ENCODE measurements at regions not wholly inside any gene's neighbourhood (a gene's known extent, or its start where the extent isn't known, plus 50 kb on each side); places are given as distances from the start of the nearest gene placed in this dataset.
A peak's percentile ranks its signal among the peaks of the same experiment; 100 is the strongest.
"Not testable (repeated sequence)": the region's sequence is repeated elsewhere in the genome, so short reads cannot be mapped to it uniquely, and the experiment has no call there.

GRCh38 chr1:149157409-149157808 is 54.1 kb upstream of the NBPF9 start:
- DNase-seq (ENCODE audit: low read depth): not testable (repeated sequence)

GRCh38 chr1:149158308-149158707 is 55.0 kb upstream of the NBPF9 start:
- DNase-seq (ENCODE audit: low read depth): not testable (repeated sequence)

DNA sequence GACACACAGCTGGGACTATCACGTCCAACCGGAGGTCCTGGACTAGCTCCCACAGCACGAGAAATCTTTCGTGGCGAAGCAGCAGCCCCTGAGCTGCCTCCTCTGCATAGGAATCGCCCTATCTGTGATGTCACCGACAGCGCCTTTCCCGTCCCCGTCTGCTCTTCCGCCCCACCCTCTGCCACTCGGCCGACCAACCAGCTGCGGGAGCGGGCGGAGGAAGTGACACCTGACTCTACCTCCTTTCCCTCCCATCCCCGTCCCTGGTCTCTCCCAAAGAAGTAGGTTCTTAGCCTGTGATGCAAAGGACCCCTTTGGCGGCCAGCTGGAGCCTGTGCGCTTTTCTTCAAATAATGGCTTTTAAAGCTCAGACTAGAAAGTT is 59.7 kb upstream of the NBPF9 start:
- not testable (repeated sequence) for DNase-seq (ENCODE audit: low read depth)

GRCh38 chr1:149174765-149175164 is 71.4 kb upstream of the NBPF9 start:
- not testable (repeated sequence) for DNase-seq (ENCODE audit: low read depth)

GRCh38 chr1:149175812-149176211 is 72.5 kb upstream of the NBPF9 start:
- DNase-seq (ENCODE audit: low read depth): not testable (repeated sequence)

GRCh38 chr1:149176453-149177316 is 73.3 kb upstream of the NBPF9 start:
- not testable (repeated sequence) for DNase-seq (ENCODE audit: low read depth)

DNA sequence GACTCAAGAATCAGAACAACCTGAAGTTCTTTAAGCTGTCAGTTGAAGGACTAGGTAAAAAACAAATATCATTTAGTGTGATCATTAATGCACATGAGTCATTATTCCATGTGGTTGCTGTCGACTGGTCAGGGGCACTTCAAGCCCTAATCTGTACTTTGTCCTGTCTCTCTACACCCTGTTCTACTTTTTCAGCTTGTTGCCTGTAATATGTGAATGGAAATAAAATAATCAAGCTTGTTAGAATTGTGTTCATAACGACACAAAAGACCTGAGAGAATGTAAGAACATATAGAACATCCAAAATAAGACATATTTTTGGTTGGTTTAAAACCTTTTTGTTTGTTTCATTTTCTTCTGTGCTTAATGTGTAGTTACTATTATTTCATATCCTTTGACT is 87.4 kb upstream of the NBPF9 start:
- not testable (repeated sequence) for DNase-seq (ENCODE audit: low read depth)

DNA sequence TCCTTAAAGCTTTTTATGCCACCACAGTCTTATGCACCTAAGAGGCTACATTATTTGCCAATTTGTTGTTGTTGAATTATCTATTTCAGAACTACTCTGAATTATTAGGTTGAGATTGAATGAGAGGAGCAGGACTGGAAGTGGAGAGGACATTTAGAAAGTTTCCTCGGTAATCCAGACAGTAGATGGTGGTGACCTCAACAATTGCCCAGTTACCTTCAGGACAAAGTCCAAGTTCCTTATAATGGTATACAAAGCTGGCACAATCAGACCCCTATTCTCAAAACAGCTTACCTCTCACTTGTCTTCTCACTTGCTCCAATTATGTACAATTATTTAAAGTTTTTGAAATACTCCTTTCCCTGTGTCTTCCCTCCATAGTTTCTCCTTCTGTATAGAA is 93.3 kb upstream of the NBPF9 start:
- DNase-seq (ENCODE audit: low read depth): not testable (repeated sequence)

- peak; percentile 16 for DNase-seq (ENCODE audit: low read depth)
These were observed 97.2 kb upstream of the NBPF9 start for GRCh38 chr1:149200567-149200966.

DNA sequence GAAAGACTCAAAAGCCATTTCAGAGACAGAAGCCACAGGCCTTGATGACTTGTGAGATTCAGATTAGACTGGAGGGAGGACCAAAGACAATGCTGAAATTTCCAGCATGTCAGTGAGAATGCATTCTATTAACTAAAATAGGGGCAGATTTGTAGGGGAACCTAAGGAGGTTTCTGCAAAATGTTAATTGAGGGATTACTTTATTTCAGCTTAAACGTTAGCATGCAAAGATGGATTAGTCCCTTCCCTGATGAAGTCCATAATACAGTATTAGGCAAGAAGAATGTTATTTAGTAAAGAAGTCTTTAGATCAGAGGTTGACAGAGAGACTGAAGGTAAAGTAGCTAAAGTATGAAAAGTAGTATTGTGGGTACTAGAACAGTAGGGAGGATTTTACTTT is 98.9 kb upstream of the NBPF9 start:
- not testable (repeated sequence) for DNase-seq (ENCODE audit: low read depth)

GRCh38 chr1:149204396-149204795 is 101.0 kb upstream of the NBPF9 start:
- DNase-seq (ENCODE audit: low read depth): not testable (repeated sequence)

DNA sequence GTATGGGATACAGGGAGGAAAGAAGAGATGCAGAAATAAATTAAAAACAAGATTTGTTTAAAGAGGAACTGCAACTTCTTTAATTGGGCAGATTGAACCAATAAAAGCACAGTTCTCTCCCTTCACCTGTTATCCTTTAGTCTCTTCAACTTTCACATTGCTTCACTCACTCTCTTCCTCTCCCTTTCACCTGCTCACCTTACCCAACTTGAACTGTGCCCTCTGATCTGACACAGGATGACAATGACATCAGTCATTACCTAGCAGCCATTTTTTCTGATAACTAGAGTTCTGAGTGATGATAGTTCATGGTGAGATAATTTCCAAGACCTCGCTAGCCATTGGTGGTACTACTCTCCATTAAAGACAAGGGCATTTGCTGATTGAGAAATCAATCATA is 105.5 kb upstream of the NBPF9 start:
- DNase-seq (ENCODE audit: low read depth): not testable (repeated sequence)

DNA sequence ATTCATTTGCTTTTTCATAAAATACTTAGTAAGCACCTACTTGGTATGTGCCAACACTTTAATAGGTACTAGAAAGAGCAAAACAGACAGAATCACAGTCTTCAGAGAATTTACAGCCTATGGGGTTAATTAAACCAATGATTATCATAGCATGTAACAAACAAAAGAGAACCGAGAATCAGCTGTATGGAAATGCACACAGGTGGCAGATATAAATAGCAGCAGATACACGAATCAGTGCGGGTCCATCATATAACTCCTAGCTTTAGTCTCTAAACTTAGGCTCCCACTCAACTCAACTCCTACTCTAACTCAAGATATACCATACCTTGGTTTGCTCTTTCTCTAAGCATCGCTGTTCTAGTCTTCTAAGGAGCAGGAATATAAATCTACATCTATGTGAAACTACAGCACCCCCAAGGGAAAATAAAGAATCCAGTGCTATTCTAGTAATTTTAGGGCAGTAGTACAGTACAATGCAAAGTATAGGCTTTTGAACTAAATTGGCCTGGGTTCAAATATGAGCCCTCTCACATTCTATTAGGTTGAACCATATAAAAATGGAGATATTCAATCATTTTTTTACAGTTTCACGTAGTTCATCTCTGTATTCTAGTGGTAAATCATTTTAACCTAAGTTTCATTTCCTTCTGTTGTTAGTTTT is 108.5 kb upstream of the NBPF9 start:
- DNase-seq (ENCODE audit: low read depth): not testable (repeated sequence)

DNA sequence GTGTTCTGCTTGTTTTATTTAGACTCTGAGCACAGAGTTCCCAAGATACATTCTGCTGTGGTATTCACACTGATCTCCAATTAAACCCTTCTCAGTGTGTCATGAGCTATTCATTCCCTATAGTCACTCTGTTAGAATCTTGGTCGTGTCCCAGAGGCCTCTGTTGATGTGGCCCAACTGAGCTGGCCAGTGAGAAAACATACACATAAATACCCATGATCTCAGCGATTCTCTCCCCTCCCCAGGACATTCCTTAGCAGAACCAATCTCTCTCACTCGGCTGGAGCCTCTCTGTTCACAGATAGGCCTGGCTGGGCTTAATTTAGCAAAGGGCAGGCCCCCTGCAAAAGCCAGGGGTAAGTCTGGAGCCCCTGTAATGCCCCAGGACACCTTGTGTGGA is 109.6 kb upstream of the NBPF9 start:
- DNase-seq (ENCODE audit: low read depth): not testable (repeated sequence)

DNA sequence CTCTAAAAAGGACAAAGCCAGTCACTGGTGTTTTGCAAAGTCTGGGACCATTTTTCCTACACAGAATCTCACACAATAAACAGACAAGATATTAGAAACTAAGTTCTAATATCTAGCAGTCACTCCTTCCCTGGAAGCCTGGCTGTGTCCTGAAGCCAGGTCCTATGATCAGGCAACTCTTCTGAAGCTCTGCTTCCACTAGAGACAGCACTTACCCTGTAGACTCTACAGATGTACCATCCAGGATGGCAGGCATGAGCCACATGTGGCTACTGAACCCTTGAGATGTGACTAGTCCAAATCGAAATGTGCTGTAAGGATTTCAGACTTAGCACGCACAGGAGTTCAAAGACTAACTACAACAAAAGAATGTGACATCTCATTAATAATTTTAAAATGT is 110.3 kb upstream of the NBPF9 start:
- DNase-seq (ENCODE audit: low read depth): not testable (repeated sequence)

GRCh38 chr1:149218080-149218988 is 115.0 kb upstream of the NBPF9 start:
- DNase-seq (ENCODE audit: low read depth): not testable (repeated sequence)

DNA sequence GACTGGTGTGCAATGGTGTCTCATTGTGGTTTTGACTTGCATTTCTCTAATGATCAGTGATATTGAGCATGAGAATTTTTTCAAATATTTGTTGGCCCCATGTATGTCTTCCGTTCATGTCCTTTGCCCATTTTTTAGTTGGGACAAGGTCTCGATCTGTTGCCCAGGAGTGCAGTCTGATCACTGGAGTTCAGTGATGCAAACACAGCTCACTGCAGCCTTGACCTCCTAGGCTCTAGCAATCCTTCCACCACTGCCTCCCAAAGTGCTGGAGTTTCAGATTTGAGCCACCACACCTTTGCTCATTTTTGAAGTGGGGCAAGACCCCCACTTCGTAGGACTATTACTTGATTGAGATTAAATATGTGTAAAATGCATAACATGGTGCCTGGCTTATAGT is 116.2 kb upstream of the NBPF9 start:
- DNase-seq (ENCODE audit: low read depth): not testable (repeated sequence)

- not testable (repeated sequence) for DNase-seq (ENCODE audit: low read depth)
These were observed 117.2 kb upstream of the NBPF9 start for GRCh38 chr1:149220463-149221074.

DNA sequence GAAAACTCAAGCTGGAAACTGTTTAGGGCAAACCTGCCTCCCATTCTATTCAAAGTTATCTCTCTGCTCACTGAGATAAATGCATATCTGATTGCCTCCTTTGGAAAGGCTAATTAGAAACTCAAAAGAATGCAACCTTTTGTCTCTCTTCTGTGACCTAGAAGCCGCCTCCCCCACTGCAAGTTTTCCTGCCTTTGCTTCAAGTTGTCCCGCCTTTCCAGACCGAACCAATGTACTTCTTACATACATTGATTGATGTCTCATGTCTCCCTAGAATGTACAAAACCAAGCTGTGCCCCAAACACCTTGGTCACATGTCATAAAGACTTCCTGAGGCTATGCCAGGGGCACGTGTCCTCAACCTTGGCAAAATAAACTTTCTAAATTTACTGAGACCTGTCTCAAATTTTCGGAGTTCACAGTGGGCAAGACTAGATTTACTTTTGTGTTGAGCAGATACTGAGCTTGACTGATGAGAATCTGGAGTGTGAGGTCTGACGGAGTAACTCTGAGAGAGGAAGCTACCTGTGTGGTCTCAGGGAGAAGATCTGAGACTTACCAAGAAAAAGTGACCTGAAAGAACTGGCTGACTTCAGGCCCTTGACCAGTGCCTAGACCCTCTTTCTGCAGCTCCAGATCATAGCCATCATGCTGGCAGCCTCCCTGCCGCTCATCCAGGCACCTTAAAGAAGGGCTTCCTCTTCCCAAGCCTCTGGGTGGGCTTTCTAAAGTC is 124.7 kb upstream of the NBPF9 start:
- not testable (repeated sequence) for DNase-seq (ENCODE audit: low read depth)

DNA sequence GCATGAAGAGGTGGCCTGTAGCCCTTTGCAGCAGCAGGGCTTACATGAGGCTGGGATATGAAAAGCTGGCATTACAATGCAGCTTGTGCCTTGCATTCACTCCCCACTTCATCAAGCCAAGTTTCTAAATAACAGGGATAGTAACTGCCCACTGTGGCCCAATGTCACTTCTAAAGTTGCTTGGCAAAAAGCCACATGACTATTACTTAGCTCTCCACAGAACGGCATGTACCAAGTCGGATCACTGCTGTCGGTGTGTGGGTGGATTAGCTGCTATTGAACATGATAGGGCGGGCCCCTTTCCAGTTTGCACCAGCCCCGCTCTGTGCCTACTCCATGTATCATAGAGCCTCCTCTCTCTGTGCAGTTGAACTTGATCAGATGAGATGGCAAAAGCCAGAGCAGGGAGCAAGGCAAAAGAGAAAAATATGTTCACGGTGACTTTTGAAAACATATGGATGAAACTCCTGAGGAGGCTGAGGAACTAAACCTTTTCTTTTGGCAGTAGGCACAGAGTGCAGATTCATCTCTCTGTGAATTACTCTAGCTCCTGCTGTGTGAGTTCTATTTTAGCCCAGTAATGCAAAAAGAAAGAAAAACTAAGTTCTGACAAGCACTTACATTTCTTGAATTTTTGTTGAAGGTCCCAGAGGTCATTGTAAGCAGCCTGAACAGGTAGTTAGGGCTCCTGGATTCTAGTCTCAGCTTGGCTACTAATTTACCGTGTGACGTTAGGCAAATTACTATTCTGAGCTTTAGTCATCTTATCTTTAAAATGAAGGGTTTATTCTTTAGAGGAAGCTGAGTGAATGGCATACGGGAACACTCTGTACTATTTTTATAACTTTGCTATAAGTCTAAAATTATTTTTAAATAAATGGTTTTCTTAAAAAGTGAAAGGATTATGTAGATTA is 125.6 kb upstream of the NBPF9 start:
- not testable (repeated sequence) for DNase-seq (ENCODE audit: low read depth)
